CD4-positive, alpha-beta T cell (primary cell): ENCODE measurements at regions not wholly inside any gene's neighbourhood (a gene's known extent, or its start where the extent isn't known, plus 50 kb on each side); places are given as distances from the start of the nearest gene placed in this dataset.

ENCODE experiments used
- ATAC-seq: fragments of 200-7000 bp; cut with Tn5 transposase; one replicate; pipeline ENCODE4 v1.10.0; 2022; ENCODE audit warnings: mild to moderate bottlenecking; ENCODE audit not compliant: poor library complexity
- CTCF ChIA-PET: fragments of 350-600 bp; sonication (Branson Sonifier 250); formaldehyde crosslinking; loops from one replicate; lab custom pipeline; 2021; ENCODE audit warnings: antibody characterized with exemption, inconsistent platforms; lab: Charles Lee
- POLR2A ChIA-PET: fragments of 350-600 bp; sonication (Branson Sonifier 250); formaldehyde crosslinking; loops from one replicate; lab custom pipeline; 2021; ENCODE audit warnings: antibody characterized with exemption, inconsistent platforms; lab: Charles Lee
- DNase-seq, 14 experiments: peaks; one replicate each; pipeline ENCODE4 v3.0.0-alpha.2; 2013 to 2020; ENCODE audit warnings: mixed read lengths in 2 of 14
- H3K27ac ChIP-seq, 2 donors: one replicate each; pipeline versions ENCODE4 v1.5.1 to v1.7.0; 2013; ENCODE audit warnings: low read length in 2 of 2, low read depth in 1 of 2, mild to moderate bottlenecking in 1 of 2
- H3K27me3 ChIP-seq, 2 experiments: 1 replicate in 1 of 2; 2 replicates in 1 of 2; pipeline versions ENCODE4 v1.6.1 to v1.7.0; 2013; ENCODE audit warnings: low read length in 2 of 2, control low read depth in 1 of 2, mild to moderate bottlenecking in 1 of 2, moderate library complexity in 1 of 2; ENCODE audit not compliant: insufficient read depth in 2 of 2, control insufficient read depth in 1 of 2
- H3K36me3 ChIP-seq: one replicate; pipeline ENCODE4 v1.6.1; 2013; ENCODE audit warnings: low read length, control low read depth; ENCODE audit not compliant: insufficient read depth
- H3K4me1 ChIP-seq: one replicate; pipeline ENCODE4 v1.6.1; 2013; ENCODE audit warnings: low read length, control low read depth; ENCODE audit not compliant: insufficient read depth
- H3K4me3 ChIP-seq: one replicate; pipeline ENCODE4 v1.5.1; 2013; ENCODE audit warnings: mild to moderate bottlenecking, low read length, moderate library complexity
- H3K9me3 ChIP-seq, 2 experiments: 1 replicate in 1 of 2; 2 replicates in 1 of 2; pipeline versions ENCODE4 v1.6.1 to v1.7.0; 2013; ENCODE audit warnings: low read length in 2 of 2, mild to moderate bottlenecking in 2 of 2, control low read depth in 1 of 2, moderate library complexity in 1 of 2; ENCODE audit not compliant: control insufficient read depth in 1 of 2, insufficient read depth in 1 of 2
- H3K27ac Mint-ChIP-seq: one replicate; pipeline ENCODE4 v1.8.0; 2020; ENCODE audit warnings: mixed read lengths
- H3K27me3 Mint-ChIP-seq: one replicate; pipeline ENCODE4 v1.8.0; 2021; ENCODE audit warnings: mixed read lengths
- H3K36me3 Mint-ChIP-seq: one replicate; pipeline ENCODE4 v1.8.0; 2021; ENCODE audit warnings: low read depth, mixed read lengths
- H3K4me1 Mint-ChIP-seq: one replicate; pipeline ENCODE4 v1.8.0; 2021; ENCODE audit warnings: low read depth, mixed read lengths
- H3K4me3 Mint-ChIP-seq: one replicate; pipeline ENCODE4 v1.8.0; 2020; ENCODE audit warnings: mild to moderate bottlenecking, mixed read lengths
- H3K9me3 Mint-ChIP-seq: one replicate; pipeline ENCODE4 v1.8.0; 2020; ENCODE audit warnings: mixed read lengths
- intact Hi-C, 2 experiments: fragments of 100-400 bp; cut with DNase I in 1 of 2; cut with micrococcal nuclease in 1 of 2; formaldehyde crosslinking; loops; one replicate each; pipeline versions ENCODE4 v1.15.1 to v1.9.0; 2023 to 2025; cut with DNase I, micrococcal nuclease
- TF ChIP-seq, protein P1 (sequence below): fragments of 200-600 bp; IDR thresholded peaks from one replicate; pipeline ENCODE4 v1.8.0; 2022; ENCODE audit warnings: antibody characterized with exemption, mild to moderate bottlenecking

DNA sequence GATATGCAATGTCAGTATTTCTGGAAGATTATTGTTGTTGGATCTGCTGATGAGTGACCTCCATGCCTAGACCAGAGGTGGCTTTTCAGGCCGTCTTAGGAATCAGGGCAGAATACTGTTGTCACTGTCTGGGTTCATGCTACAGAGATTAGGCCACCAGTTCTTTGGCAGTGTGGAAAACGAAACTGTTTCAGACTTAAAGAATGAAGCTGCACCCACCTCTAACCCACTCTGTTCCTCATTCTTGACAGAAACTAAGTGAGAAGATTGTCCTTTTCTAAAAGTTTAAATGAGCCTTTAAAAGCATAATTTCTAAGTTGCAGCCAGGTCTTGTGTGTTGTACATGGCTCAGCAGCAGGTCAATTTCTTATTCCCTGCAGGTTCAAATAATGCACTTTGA, 444.3 kb downstream of the ENC1 start:
- Mint-ChIP-seq H3K4me1 (no peaks in the 10 kb centered on the region), H3K4me3 (no peak overlapping the region), H3K36me3 (no peaks in the 10 kb centered on the region), H3K27ac (no peak overlapping the region), H3K9me3 (no peaks in the 10 kb centered on the region), H3K27me3 (peaks cover 10% of the 10 kb centered on the region)
- ATAC-seq (no peak), DNase-seq (no peak)
- Histone ChIP-seq H3K27ac (no peak overlapping the region), H3K9me3 (no peaks in the 10 kb centered on the region), H3K27me3 (no peaks in the 10 kb centered on the region), H3K36me3 (no peaks in the 10 kb centered on the region), H3K4me3 (no peak overlapping the region), H3K4me1 (no peaks in the 10 kb centered on the region)
- TF ChIP-seq, protein P1, sequence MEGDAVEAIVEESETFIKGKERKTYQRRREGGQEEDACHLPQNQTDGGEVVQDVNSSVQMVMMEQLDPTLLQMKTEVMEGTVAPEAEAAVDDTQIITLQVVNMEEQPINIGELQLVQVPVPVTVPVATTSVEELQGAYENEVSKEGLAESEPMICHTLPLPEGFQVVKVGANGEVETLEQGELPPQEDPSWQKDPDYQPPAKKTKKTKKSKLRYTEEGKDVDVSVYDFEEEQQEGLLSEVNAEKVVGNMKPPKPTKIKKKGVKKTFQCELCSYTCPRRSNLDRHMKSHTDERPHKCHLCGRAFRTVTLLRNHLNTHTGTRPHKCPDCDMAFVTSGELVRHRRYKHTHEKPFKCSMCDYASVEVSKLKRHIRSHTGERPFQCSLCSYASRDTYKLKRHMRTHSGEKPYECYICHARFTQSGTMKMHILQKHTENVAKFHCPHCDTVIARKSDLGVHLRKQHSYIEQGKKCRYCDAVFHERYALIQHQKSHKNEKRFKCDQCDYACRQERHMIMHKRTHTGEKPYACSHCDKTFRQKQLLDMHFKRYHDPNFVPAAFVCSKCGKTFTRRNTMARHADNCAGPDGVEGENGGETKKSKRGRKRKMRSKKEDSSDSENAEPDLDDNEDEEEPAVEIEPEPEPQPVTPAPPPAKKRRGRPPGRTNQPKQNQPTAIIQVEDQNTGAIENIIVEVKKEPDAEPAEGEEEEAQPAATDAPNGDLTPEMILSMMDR = no peak
- intact Hi-C loops = no loop called here
- ChIA-PET POLR2A (no interaction called here), CTCF (no interaction called here)

DNA sequence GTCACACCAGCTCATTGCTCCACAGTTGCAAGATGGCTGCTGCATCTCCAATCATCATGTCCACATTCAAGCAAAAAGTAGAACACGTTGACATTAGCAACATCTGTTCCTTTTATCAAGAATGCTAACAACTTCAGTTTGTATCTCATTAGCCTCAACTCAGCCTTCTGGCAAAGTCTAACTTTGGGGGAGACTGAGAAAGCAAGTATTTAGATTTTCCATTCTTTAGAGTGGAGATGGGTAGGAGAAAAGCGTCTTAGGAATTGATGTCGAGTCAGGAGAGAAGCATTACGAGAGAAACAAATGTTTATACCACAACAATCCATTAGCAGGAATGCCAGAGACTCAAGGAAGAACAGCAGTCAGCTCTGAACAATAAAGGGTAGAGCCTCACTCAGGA, 446.3 kb downstream of the ENC1 start:
- no peak for DNase-seq
- no peak for ATAC-seq
- Mint-ChIP-seq H3K4me3 (no peak overlapping the region), H3K36me3 (no peaks in the 10 kb centered on the region), H3K27me3 (peaks cover 10% of the 10 kb centered on the region), H3K27ac (no peak overlapping the region), H3K4me1 (no peaks in the 10 kb centered on the region), H3K9me3 (no peaks in the 10 kb centered on the region)
- Histone ChIP-seq H3K9me3 (no peaks in the 10 kb centered on the region), H3K4me1 (no peaks in the 10 kb centered on the region), H3K27ac (no peak overlapping the region), H3K4me3 (no peak overlapping the region), H3K36me3 (no peaks in the 10 kb centered on the region), H3K27me3 (no peaks in the 10 kb centered on the region)
- TF ChIP-seq, protein P1 = no peak
- ChIA-PET POLR2A (no interaction called here), CTCF (no interaction called here)
- intact Hi-C loops = no loop called here

DNA sequence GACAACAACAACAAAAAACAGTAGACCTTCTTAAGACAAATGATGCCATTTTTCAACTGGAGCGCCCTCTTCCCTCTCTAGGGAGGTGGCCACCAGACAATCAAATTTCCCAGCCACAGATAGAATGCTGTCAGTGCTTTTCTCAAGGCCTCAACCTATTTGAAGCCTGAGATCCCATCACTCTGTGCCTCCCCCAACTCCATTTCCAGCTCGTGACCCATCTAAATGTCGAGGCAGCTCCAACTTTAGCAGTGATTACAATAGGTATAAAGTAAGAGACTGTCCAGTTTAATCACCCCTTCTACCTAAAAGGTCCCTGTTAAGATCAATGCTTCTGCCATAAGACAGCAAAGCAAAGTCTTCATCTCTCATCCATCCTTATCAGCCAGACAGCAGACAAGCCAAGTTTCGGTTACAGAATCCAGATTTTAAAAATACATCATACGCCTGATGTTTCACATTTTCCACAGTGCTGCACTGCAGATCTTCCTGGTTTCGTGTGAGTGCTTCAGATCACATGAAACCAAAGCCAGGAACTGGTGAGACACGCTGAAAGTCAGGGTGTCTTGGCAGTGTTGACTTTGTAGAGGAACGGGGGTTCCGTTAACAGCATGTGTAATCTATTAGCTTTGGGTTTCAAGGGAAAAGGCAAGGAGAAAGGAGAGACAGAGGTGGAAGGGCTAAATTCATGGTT, 447.8 kb downstream of the ENC1 start:
- no peak for DNase-seq

More for the DNA sequence above, 447.8 kb downstream of the ENC1 start:
- H3K27ac ChIP-seq = no peak overlapping the region
- ChIA-PET CTCF (no interaction called here), POLR2A (no interaction called here)
- H3K27me3 Mint-ChIP-seq = peaks cover 10% of the 10 kb centered on the region
- no peak overlapping the region for H3K4me3 ChIP-seq
- no peak for ATAC-seq
- no peak overlapping the region for H3K4me3 Mint-ChIP-seq
- no peaks in the 10 kb centered on the region for H3K4me1 ChIP-seq
- no peak overlapping the region for H3K27ac Mint-ChIP-seq
- no peaks in the 10 kb centered on the region for H3K9me3 Mint-ChIP-seq
- intact Hi-C loops = no loop called here
- TF ChIP-seq, protein P1 = no peak
- H3K36me3 Mint-ChIP-seq = no peaks in the 10 kb centered on the region
- no peaks in the 10 kb centered on the region for H3K4me1 Mint-ChIP-seq
- H3K36me3 ChIP-seq = no peaks in the 10 kb centered on the region
- no peaks in the 10 kb centered on the region for H3K27me3 ChIP-seq
- H3K9me3 ChIP-seq = no peaks in the 10 kb centered on the region
